ENCODE measurements at regions not wholly inside any gene's neighbourhood (a gene's known extent, or its start where the extent isn't known, plus 50 kb on each side); places are given as distances from the start of the nearest gene placed in this dataset.

DNA sequence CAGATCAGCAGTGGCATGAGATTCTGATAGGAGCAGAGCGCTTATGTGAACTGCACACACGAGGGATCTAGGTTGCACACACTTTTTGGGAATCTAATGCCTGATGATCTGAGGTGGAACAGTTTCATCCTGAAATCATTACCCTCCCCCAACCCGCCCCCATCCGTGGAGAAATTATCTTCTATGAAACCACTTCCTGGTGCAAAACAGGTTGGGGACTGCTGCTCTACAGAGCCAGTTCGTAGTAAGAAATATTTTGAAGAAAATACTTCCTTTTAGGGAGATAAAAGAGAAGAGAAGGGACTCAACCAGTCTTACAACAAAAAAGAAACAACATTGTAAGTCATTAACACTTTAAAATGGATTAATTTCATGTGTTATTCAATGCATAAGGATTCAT lies 1308.2 kb downstream of the GATA3 start:
- Histone ChIP-seq H3K36me3 (no peaks in the 10 kb centered on the region), H3K4me1 (no peaks in the 10 kb centered on the region), H3K4me3 (no peak overlapping the region), H3K27ac (no peak overlapping the region), H3K27me3 (ENCODE audit: low read depth) (no peaks in the 10 kb centered on the region), H3K9me3 (no peaks in the 10 kb centered on the region)
- ATAC-seq = no peak
- TF ChIP-seq, protein P1, sequence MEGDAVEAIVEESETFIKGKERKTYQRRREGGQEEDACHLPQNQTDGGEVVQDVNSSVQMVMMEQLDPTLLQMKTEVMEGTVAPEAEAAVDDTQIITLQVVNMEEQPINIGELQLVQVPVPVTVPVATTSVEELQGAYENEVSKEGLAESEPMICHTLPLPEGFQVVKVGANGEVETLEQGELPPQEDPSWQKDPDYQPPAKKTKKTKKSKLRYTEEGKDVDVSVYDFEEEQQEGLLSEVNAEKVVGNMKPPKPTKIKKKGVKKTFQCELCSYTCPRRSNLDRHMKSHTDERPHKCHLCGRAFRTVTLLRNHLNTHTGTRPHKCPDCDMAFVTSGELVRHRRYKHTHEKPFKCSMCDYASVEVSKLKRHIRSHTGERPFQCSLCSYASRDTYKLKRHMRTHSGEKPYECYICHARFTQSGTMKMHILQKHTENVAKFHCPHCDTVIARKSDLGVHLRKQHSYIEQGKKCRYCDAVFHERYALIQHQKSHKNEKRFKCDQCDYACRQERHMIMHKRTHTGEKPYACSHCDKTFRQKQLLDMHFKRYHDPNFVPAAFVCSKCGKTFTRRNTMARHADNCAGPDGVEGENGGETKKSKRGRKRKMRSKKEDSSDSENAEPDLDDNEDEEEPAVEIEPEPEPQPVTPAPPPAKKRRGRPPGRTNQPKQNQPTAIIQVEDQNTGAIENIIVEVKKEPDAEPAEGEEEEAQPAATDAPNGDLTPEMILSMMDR (IDR thresholded peaks at IDR 0.05) = no peak
- intact Hi-C loops (cut with DNase I) = no loop called here
- DNase-seq = no peak

DNA sequence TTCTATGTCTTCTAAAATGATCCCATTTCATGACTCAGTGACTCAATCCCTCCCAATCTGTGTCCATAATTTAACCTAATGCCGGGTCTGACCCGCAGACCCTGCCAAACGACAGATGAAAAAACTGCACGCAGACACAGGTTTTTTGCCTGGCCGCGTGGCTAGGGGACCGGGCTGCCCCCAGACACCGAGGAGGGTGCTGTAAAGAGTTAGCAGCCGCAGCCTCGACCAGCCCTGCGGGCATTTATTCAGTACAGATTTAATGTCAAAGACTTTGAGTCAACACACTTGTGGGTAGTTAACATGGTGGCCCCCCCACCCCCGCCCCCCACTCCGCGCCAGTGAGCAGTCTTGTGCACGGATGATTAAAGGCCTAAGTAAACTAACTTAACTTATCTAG lies 1324.7 kb downstream of the GATA3 start:
- DNase-seq = no peak
- H3K9me3 ChIP-seq = no peaks in the 10 kb centered on the region

DNA sequence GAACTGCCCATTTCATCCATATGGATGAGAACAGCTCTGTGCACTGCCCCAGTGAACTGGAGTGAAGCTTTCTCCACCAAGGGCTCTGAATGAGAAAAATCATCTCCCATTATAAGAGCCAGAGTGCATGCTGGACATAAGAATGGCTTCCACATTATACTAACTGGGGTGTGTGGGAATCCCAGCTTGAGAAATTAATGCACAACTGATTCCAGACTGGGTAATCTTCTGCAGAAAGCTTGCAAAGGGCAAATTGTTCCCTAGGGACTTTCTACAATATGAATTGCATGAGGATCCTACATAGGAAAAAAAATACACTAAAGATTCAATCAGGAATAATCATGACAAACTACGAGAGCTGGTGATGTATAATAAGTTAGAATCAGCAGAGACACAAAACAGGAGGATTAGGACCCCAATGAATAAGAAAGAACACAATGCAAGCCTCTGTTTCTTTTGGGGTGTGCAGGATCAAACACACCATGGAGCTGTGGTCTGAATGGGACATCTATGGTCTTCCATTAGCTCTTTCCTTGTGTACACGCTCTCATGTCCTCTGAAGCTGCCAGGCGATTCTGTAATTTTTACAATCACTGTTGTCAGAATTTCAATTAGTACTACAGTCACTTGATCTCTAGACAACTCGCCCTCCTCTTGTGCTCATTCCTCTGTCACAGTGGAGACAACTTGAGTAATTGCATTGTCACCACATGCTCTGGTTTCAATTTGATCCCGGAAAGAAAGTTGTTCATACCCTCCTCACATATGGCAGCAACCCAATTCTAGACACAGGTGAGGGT lies 1327.4 kb downstream of the GATA3 start:
- no peaks in the 10 kb centered on the region for H3K27me3 ChIP-seq (ENCODE audit: low read depth)
- no peaks in the 10 kb centered on the region for H3K9me3 ChIP-seq
- ATAC-seq = no peak
- no peak for DNase-seq
- no peaks in the 10 kb centered on the region for H3K4me1 ChIP-seq
- no peak overlapping the region for H3K27ac ChIP-seq
- H3K36me3 ChIP-seq = no peaks in the 10 kb centered on the region
- no peak overlapping the region for H3K4me3 ChIP-seq
- TF ChIP-seq, protein P1 (IDR thresholded peaks at IDR 0.05) = no peak
- intact Hi-C loops (cut with DNase I) = no loop called here

More for the DNA sequence above, 1324.7 kb downstream of the GATA3 start:
- H3K27me3 ChIP-seq (ENCODE audit: low read depth) = no peaks in the 10 kb centered on the region
- no peak for ATAC-seq
- H3K4me3 ChIP-seq = no peak overlapping the region
- TF ChIP-seq, protein P1 (IDR thresholded peaks at IDR 0.05) = no peak
- H3K36me3 ChIP-seq = no peaks in the 10 kb centered on the region
- intact Hi-C loops (cut with DNase I) = no loop called here
- no peaks in the 10 kb centered on the region for H3K4me1 ChIP-seq
- H3K27ac ChIP-seq = no peak overlapping the region

DNA sequence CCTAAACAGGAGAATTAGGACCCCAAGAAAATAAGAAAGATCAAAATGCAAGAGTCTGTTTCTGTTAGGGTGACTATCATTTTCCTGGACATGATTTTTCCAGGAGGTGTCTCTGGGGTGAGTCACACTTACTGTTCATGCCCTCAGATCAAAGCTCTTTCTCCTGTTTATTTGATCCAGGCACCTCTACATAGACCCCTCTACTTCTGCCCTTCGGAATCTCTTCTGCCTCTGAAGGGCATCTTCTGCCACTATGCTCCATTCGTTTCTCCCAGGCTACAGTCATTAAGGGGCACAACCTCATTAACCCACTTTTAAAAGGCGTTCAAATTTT lies 1328.0 kb downstream of the GATA3 start:
- DNase-seq = no peak
- ATAC-seq = no peak

DNA sequence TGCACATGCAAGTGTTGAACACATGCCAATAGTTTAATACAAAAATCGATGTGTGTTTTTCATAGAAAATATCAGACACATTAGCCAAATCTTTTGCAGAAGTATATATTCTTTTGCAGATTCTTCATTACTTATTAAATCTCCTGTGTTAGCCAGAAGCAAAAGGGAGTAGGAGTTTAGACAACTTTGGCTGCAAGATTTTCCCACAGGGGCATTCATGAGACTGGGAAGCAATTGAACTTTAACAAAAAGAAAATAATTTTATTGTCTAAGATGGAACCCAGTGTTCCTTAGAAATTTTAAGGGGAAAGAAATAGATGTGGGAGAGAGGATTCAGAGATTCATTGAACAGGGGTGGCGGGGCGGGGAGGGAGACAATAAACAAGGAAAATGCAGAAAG lies 1336.0 kb downstream of the GATA3 start:
- no peaks in the 10 kb centered on the region for H3K27me3 ChIP-seq (ENCODE audit: low read depth)

More for the DNA sequence above, 1328.0 kb downstream of the GATA3 start:
- H3K4me1 ChIP-seq = no peaks in the 10 kb centered on the region
- no peak overlapping the region for H3K4me3 ChIP-seq
- no peaks in the 10 kb centered on the region for H3K27me3 ChIP-seq (ENCODE audit: low read depth)
- intact Hi-C loops (cut with DNase I) = no loop called here
- H3K27ac ChIP-seq = no peak overlapping the region
- no peaks in the 10 kb centered on the region for H3K36me3 ChIP-seq
- TF ChIP-seq, protein P1 (IDR thresholded peaks at IDR 0.05) = no peak
- no peaks in the 10 kb centered on the region for H3K9me3 ChIP-seq

More for the DNA sequence above, 1336.0 kb downstream of the GATA3 start:
- H3K27ac ChIP-seq = no peak overlapping the region
- no peaks in the 10 kb centered on the region for H3K9me3 ChIP-seq
- no peaks in the 10 kb centered on the region for H3K4me1 ChIP-seq
- intact Hi-C loops (cut with DNase I) = no loop called here
- ATAC-seq (no peak), DNase-seq (no peak)
- no peaks in the 10 kb centered on the region for H3K36me3 ChIP-seq
- no peak overlapping the region for H3K4me3 ChIP-seq
- TF ChIP-seq, protein P1 (IDR thresholded peaks at IDR 0.05) = no peak
